NCI-H774 (cell line): ENCODE measurements at regions not wholly inside any gene's neighbourhood (a gene's known extent, or its start where the extent isn't known, plus 50 kb on each side); places are given as distances from the start of the nearest gene placed in this dataset.

Experiments
- DNase-seq: peaks from one replicate; lab custom pipeline; 2025; lab: John Stamatoyannopoulos, UW

- DNase-seq = no peak
Observed at GRCh38 chr16:85561248-85562092, 51.7 kb upstream of the GSE1 start.

GRCh38 chr16:85562093-85562786 is 50.9 kb upstream of the GSE1 start:
- DNase-seq = no peak

- no peak for DNase-seq
Observed at GRCh38 chr16:85563034-85563433, 50.1 kb upstream of the GSE1 start.
